SIG-M5 treated with dmso at 0.1 percent for 504 hours (cell line): ENCODE measurements at regions not wholly inside any gene's neighbourhood (a gene's known extent, or its start where the extent isn't known, plus 50 kb on each side); places are given as distances from the start of the nearest gene placed in this dataset.

Experiments used
- DNase-seq: peaks from one replicate; lab custom pipeline; 2025; ENCODE audit not compliant: unreplicated experiment; lab: John Stamatoyannopoulos, UW

- DNase-seq, result no peak
Measured at GRCh38 chr10:43981232-43981631, 332.6 kb upstream of the ZNF32 start.

GRCh38 chr10:43980715-43981114 is 332.0 kb upstream of the ZNF32 start:
- no peak for DNase-seq

DNA sequence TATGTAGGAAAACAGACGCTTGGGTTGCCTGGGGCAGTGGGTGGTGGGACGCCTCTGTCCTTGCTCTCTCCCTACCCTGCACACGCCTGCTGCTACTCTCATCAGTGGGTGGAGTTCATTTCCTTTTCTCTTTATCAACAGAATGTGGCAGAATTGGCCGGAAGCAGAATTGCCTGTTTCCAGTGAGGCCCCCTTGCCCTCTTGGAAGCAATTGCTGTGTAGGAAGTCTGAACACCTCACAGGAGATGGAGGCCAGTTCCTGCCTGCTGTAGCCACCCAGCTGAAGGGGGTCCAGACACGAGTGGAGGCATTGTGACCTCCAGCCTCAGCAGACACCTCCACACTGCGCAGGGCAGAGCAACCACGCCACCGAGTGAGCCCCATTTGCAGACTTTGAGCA is 331.6 kb upstream of the ZNF32 start:
- no peak for DNase-seq

GRCh38 chr10:43979551-43979950 is 330.9 kb upstream of the ZNF32 start:
- DNase-seq, result no peak

DNA sequence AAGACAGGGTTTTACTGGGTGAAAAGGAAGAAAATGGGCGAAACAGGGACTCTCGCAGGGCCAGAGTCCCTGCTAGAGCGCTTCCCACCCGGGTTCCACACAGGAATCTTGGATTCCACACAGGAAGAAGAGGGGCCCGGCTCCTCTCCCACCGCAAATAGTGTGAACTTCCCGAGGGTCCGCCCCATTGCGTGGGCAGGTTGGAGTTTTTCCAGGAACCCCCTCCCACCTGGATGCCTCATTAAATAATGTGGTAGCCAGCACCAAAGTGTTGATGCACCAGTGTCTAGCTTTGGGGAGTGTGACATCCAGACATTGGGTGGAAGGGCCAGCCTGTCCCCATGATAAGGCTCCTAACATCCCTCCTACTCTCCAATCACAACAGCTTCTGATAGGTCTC is 330.3 kb upstream of the ZNF32 start:
- no peak for DNase-seq

DNA sequence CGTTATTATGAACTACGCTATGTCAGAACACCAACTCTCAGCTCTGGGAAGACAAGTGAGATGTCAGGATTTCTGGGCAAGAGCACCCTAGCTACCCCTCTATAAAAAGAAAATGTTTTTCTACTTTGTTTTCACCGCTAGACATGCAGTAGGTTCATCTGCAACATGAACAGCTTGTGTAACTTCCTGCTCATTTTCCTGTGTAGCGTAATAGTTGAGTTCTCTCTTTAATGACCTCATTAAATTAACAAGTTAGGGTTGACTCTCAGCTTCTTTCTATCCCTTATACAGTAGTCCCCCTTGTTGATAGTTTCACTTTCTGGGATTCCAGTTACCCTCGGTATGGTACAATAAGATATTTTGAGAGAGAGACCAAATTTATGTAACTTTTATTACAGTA is 329.4 kb upstream of the ZNF32 start:
- no peak for DNase-seq

GRCh38 chr10:43976292-43976691 is 327.6 kb upstream of the ZNF32 start:
- no peak for DNase-seq

DNA sequence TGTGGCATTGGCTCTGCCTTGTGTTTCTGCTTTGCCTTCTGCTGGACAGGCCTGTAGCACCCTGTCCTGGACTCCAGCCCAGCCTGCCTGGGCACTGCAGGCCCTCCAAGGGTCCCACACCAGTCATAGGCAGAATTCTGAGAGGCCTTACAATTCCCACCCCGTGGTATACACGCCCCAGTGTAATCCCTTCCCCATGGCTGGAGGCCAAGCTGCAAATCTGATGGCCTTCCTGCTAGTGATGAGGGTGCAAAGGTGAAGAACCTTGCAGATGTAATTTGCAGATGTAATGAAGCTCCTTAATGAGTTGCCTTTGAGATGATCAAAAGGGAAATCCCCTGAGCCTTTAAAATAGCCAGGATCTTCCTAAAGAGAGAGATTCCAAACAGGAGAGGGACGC is 325.1 kb upstream of the ZNF32 start:
- no peak for DNase-seq

DNA sequence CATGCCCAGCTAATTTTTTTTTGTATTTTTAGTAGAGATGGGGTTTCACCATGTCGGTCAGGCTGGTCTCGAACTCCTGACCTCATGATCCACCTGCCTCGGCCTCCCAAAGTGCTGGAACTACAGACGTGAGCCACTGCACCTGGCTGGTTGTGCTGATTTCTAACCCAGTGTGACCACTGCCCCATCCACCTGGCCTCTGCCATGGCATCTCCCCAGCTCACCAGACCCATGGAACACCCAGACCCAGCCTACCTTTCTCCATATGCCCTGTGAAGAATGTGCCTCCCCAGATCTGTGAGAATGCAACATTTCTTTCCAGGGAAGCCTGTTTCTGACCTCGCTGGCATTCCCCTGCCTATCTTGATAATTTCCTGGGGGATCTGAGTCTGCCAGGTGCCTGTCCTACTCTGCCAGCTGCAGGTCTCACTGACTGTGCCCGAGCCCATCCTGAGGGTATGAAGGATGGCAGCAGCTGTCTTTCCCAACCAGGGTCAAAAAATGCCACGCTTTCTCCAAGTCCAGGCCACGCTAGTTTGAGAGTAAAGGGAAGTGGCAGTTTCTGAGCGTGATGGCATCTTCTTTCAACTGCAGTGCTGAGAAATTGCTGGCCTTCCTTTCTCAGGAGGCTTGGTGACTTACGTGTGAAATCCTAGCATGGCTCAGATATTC is 324.4 kb upstream of the ZNF32 start:
- DNase-seq, result no peak

DNA sequence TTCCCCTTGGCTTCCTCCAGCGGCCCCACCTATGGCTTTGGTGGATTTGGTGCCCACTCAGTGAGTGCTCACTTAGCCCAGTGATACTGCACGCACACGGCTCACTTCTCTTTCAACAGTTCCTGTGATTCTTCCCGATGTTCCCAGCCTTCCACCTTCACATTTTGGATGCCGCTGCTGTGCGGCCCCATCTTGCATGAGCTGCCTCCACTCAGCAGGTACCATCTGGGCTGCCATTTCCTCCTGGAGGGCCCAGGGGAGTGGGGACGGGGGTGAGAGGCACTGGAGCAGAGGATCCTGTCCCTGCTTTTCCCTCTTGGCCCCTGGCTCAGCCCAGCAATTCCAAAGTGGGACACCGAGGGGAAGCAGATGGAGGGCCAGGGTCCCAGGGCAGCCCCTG is 323.3 kb upstream of the ZNF32 start:
- no peak for DNase-seq

GRCh38 chr10:43971306-43971705 is 322.6 kb upstream of the ZNF32 start:
- DNase-seq, result no peak

- DNase-seq, result no peak
Measured at GRCh38 chr10:43970717-43971116, 322.0 kb upstream of the ZNF32 start.

- DNase-seq, result no peak
Measured at GRCh38 chr10:43970018-43970698, 321.5 kb upstream of the ZNF32 start.

DNA sequence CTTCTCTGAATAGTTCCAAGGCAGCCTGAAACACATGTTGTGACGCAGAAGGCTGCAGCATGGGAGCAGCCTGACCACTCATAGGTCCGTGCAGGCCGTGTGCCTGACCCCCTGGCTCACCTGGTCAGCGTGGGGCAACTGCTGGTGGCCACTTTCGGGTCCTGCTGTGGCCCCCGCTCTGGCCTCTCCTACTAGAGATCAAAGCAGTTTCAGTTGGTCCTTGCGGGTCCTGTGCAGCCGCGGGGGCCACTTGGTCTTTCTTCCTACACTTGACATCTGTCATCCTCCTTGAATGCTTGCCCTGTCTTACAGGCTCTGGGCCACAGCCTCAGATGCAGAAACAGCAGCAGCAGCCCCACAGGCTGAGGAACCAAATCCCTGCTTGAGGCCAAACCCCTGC is 320.8 kb upstream of the ZNF32 start:
- DNase-seq, result no peak

- DNase-seq, result no peak
Measured at GRCh38 chr10:43968961-43969360, 320.3 kb upstream of the ZNF32 start.

DNA sequence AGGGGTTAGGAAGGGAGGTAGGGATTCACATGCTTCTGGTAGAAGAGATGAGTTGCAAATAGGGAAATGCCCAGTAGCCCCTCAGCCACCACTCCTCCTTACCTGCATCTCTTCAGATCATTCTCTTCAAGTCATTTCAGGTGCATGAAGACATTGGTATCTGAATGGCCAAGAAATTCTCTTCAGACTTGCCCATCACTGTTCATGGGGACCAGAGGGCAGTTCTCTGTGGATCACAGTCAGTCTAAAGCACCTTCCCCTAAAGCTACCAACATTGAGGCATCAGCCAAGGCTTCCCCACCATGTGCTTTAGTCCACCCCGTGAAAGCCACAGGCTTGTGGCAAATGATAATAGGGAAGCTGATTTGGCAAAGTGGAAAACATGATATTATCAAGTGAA is 319.4 kb upstream of the ZNF32 start:
- DNase-seq, result no peak

- no peak for DNase-seq
Measured at GRCh38 chr10:43966571-43966965, 317.9 kb upstream of the ZNF32 start.

DNA sequence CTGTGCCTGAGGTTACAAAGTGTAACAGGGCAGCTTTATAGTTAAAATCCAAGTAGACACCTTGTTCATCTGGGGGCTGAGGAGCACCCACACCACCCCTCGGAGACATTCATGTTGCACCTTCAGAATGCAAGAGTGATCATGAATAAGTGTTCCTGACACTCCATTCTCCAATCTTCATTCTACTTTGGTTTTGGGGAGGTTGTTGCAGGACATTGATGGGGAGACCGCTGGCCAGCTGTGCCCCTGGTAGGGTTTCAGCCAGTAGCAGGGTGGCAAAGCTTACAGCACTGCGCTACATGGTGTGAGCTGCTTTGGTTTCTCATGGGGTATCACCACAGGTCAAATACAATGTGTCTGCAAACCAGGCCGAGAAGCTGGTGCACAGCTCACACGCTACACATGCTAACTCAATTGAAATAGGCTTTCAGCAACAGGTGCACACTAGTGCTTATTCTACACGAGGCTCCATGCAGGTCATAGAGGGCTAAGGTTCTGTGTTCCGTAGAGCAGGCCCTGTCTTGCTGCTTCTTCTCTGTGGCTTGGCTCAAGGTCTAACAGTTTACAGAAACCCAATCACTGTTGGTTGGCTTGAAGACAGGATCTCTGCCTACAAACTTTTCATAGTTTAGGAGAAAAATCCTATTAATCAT is 317.4 kb upstream of the ZNF32 start:
- no peak for DNase-seq

DNA sequence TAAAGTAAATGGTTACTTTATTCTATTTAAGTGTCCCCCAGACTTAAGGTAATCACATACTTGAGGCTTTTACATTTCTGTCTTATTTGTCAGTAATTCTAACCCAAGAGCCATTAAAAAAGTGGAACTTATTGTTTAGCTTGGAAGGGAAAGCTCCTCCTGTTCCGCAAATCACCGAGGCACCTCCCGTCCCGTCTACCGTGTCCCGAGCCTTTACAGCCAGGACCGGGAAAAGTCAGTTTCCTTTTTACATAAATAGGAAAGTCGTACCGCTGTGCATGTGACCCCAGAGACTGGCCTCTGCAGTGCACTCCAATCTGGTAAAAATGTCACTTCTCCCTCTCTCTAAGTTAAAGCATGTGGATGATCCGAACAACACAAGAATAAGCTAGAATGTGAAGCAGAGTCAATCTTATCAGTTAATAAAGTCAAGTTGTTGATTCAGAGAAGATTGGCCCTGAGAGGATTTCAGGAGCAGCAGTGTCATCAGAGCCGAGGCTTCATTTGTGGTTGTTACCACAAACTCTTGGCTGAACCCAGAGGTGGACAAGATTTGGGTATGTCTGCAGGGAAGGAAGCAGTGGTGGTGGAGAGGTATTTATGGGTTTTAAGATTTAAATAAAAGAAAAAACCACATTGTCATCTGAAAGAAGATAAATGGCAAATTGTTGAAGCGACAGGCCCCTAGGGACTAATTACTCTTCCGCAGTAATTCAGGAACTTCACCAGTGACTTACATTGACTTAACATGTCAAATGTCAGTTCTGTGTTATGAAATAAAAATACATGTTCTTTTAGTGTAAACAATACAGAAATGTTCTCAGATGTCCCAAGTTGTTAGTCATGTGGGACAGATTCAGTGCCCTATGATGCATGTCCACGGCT is 316.6 kb upstream of the ZNF32 start:
- no peak for DNase-seq

DNA sequence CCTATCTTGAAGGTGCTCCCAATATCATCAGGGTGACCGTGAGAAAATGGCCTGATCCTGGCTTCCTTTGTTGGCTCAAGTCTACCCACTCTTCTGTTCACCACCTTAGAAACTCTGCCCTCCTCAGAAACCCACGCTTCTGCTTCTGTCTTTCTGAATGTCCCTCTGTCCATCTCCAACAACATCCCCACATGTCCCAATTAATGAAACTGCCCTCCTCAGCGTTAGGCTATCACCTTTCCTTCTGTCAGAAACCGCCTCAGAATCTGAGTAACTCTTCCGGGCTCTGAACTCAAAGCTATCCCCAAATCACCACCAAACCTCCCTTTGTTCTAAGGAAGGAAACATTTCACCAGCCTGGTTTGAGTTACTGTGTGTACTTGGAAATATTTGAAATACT is 315.8 kb upstream of the ZNF32 start:
- DNase-seq, result no peak

- no peak for DNase-seq
Measured at GRCh38 chr10:43963793-43964425, 315.2 kb upstream of the ZNF32 start.
